HG02938 (cell line): ENCODE measurements at regions not wholly inside any gene's neighbourhood (a gene's known extent, or its start where the extent isn't known, plus 50 kb on each side); places are given as distances from the start of the nearest gene placed in this dataset.
"Not testable (repeated sequence)": the region's sequence is repeated elsewhere in the genome, so short reads cannot be mapped to it uniquely, and the experiment has no call there.

Experiments
- ATAC-seq: cut with Tn5 transposase; IDR thresholded peaks from one replicate; pipeline ENCODE4 v1.9.1; 2021; ENCODE audit warnings: mild to moderate bottlenecking, moderate library complexity; ENCODE audit not compliant: unreplicated experiment

- ATAC-seq = no peak
Measured at GRCh38 chr12:25424211-25424731, 128.8 kb downstream of the LMNTD1 start.

GRCh38 chr12:25423355-25424050, 129.6 kb downstream of the LMNTD1 start:
- ATAC-seq = no peak

DNA sequence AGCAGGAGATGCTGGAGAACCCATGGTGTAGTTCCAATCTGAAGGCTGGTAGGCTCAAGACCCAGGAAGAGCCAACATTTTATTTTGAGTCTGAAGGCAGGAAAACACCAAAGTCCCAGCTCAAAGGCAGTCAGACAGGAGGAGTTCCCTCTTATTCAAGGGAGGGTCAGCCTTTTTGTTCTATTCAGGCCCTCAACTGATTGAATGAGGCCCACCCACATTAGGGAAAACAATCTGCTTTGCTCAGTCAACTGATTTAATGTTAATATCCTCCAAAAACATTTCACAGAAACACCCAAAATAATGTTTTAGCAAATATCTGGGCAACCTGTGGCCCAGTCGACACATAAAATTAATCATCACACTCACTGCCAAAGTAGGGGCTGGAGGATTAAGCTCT, 130.8 kb downstream of the LMNTD1 start:
- ATAC-seq = no peak

GRCh38 chr12:25421651-25422167, 131.4 kb downstream of the LMNTD1 start:
- no peak for ATAC-seq

DNA sequence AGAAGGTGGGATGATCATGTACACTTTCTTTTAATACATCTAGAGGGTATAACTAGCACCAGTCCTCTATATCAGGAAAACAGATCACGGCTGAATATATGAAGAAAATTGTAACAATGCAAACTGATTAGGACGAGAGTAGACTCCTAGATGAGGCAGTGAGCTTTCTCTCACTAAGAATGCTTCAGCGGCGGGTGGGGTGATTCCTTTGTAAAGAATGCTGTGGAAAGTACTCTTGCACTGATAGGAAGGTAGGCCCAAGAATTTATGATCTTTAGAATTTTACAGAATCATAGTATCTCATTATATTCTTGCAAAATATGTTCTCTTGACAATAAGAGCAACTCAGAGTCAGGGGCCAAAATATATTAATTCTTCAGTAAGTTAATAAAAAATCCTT, 133.0 kb downstream of the LMNTD1 start:
- ATAC-seq = no peak

- ATAC-seq = no peak
Measured at GRCh38 chr12:25419595-25419994, 133.5 kb downstream of the LMNTD1 start.

- ATAC-seq = no peak
Measured at GRCh38 chr12:25417071-25417470, 136.0 kb downstream of the LMNTD1 start.

GRCh38 chr12:25416516-25416915, 136.6 kb downstream of the LMNTD1 start:
- no peak for ATAC-seq

DNA sequence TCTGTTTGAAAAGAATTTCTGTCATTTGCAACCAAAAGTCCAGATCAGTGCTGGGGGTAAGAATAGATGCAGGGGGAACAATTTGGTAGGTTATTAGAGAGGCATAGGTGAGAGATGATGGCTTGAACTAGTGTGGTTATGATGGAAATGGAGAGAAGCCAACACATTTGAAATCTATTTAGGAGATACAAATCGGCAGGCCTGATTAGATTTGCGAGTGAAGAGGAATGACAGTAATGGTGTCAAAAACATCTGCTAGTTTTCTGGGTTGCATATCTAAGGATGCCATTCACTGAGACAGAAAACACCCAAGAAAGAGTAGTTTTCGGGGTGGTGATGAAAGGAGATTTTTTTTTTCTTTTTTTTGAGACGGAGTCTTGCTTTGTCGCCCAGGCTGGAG, 138.1 kb downstream of the LMNTD1 start:
- no peak for ATAC-seq

- no peak for ATAC-seq
Measured at GRCh38 chr12:25412735-25413134, 140.3 kb downstream of the LMNTD1 start.

GRCh38 chr12:25404955-25405354, 148.1 kb downstream of the LMNTD1 start:
- no peak for ATAC-seq

DNA sequence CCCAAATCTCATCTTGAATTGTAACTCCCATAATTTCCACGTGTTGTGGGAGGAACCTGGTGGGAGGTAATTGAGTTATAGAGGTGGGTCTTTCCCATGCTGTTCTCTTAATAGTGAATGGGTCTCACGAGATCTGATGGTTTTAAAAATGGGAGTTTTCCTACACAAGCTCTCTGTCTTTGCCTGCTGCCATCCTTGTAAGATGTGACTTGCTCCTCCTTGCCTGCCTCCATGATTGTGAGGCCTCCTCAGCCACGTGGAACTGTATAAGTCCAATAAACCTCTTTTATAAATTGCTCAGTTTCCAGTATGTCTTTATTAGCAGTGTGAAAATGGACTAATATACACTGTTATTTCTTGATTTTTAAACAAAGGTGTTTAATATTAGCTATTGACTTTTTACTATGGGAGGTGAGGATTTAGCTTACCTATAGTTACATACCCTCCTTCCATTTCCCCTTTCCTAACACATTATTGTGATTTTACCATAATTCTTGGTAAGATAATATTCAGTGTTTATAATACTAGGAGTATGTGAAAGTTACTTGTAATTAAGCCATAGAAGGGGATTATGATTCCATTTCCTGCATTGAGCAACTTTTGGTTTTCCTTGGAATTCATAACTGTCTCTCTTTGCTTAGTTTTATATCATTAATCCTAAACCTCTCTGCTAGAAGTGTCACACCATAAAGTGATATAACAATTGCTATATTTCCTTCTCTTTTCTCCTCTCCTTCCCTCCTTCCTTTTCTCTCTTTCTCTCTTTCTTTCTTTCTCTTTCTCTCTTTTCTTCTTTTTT, 151.0 kb upstream of the KRAS start:
- ATAC-seq = no peak

- ATAC-seq = no peak
Measured at GRCh38 chr12:25397001-25397400, 146.3 kb upstream of the KRAS start.

GRCh38 chr12:25395227-25395626, 144.5 kb upstream of the KRAS start:
- no peak for ATAC-seq

GRCh38 chr12:25394775-25395174, 144.0 kb upstream of the KRAS start:
- not testable (repeated sequence) for ATAC-seq

DNA sequence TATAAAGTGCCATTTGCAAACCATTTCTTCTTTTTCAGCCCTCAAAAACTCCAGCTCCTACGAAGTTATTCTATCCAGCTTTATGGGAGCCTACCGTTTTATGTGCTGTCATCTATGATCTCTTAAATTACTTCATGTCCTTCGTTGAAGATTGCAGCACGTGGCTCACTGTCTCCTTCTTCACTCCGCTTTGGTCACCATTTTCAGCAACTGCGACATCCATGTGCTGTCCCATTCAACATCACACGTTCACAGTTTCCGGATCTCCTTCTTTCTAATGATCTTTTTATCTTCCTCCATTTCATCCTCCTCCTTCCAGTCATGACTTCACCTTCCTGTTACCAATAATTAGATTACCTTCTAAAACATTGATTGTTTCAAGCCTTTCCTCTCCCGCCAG, 143.3 kb upstream of the KRAS start:
- ATAC-seq = no peak

- not testable (repeated sequence) for ATAC-seq
Measured at GRCh38 chr12:25391346-25391745, 140.6 kb upstream of the KRAS start.

DNA sequence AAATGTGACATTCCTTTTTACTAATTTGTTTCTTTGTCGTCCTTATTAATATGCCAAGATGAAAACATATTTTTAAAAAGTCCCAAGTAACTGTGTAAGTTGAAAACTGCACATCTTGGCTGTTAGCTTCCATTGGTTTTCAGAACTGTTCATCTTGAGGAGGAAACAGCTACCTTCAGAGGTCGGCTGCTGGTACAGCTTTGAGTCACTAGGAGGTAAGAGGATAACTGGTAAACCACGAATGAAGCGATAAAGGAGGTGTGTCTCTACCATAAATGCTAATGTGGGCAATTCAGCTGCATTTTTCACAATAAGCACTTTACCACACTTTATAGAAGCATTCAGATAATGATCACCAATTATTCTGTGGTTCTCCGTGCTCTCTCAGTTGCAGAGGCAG, 137.5 kb upstream of the KRAS start:
- ATAC-seq = no peak

DNA sequence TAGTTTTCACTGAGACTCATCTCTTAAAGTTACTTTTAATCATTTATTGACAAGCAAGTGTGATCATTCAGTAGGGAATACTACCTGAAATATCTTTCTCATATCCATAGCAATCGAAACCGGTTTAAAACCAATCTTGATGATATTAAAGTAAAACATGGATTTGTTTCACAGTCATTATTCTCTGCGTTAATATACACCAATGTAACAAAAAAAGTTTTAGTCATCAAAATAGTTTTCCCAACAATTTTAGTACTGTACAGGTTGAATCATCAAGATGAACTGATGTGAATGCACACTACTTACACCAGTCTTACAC, 137.0 kb upstream of the KRAS start:
- no peak for ATAC-seq

GRCh38 chr12:25386831-25387731, 136.4 kb upstream of the KRAS start:
- no peak for ATAC-seq

GRCh38 chr12:25384893-25385248, 134.1 kb upstream of the KRAS start:
- ATAC-seq = no peak
